C4-2B (cell line): ENCODE measurements at regions not wholly inside any gene's neighbourhood (a gene's known extent, or its start where the extent isn't known, plus 50 kb on each side); places are given as distances from the start of the nearest gene placed in this dataset.

Experiments used
- H3K27ac ChIP-seq: fragments of 450-650 bp; 2 replicates; pipeline ENCODE4 v1.5.1; 2017
- ZFX ChIP-seq: fragments of 450-650 bp; IDR thresholded peaks from 2 replicates; pipeline ENCODE4 v1.6.1; 2017
- TF ChIP-seq, protein P1 (sequence below): fragments of 450-650 bp; conservative IDR thresholded peaks from 2 replicates; pipeline ENCODE4 v1.5.1; 2017; ENCODE audit warnings: mild to moderate bottlenecking

DNA sequence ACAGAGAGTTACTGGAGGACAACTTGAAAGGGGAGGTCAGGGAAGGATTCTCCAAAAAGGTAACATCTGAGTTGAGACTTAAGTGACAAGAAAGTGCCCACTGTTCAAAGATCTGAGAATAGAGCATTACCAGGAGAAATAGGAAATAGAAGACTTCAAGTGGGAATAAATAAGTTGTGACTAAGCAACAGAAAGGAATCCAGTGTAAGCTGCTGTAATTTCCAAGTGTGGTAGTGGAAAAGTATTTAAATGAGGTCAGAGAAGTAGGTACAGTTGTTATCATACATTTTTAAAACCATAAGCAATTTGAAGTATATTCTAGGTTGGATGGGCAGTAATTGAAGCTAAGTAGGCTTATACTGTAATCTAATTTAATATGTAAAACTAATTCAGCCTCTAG lies 211.9 kb downstream of the FBXO8 start:
- TF ChIP-seq, protein P1, sequence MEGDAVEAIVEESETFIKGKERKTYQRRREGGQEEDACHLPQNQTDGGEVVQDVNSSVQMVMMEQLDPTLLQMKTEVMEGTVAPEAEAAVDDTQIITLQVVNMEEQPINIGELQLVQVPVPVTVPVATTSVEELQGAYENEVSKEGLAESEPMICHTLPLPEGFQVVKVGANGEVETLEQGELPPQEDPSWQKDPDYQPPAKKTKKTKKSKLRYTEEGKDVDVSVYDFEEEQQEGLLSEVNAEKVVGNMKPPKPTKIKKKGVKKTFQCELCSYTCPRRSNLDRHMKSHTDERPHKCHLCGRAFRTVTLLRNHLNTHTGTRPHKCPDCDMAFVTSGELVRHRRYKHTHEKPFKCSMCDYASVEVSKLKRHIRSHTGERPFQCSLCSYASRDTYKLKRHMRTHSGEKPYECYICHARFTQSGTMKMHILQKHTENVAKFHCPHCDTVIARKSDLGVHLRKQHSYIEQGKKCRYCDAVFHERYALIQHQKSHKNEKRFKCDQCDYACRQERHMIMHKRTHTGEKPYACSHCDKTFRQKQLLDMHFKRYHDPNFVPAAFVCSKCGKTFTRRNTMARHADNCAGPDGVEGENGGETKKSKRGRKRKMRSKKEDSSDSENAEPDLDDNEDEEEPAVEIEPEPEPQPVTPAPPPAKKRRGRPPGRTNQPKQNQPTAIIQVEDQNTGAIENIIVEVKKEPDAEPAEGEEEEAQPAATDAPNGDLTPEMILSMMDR = no peak
- no peak for TF ChIP-seq ZFX

GRCh38 chr4:174069848-174070330 lies 213.6 kb downstream of the FBXO8 start:
- TF ChIP-seq, protein P1 = no peak
- no peak for TF ChIP-seq ZFX
- H3K27ac ChIP-seq = no peak overlapping the region

More for the DNA sequence above, 211.9 kb downstream of the FBXO8 start:
- H3K27ac ChIP-seq = no peak overlapping the region

GRCh38 chr4:174066611-174067205 lies 216.8 kb downstream of the FBXO8 start:
- no peak overlapping the region for H3K27ac ChIP-seq
- TF ChIP-seq, protein P1 = no peak
- TF ChIP-seq ZFX = no peak

DNA sequence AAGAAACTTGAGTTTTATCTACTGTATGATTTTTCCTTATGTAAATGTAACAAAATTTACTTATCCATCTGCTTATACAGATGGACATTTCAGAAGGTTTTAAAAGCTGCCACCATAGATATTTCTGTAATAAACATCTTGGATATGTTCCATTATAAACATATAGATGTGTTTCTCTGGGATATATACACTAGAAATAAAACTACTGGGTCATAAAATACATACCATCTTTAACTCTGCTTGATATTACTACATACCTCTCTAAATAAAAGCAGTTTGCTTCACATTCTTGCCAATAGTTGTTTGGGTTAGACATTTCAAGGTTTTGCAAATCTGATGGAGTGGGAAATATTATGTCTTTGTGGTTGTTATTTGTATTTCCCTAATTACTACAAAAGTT lies 220.6 kb downstream of the FBXO8 start:
- H3K27ac ChIP-seq = no peak overlapping the region
- TF ChIP-seq ZFX = no peak
- TF ChIP-seq, protein P1 = no peak

GRCh38 chr4:174061026-174061425 lies 222.4 kb downstream of the FBXO8 start:
- TF ChIP-seq, protein P1 = no peak
- TF ChIP-seq ZFX = no peak
- no peak overlapping the region for H3K27ac ChIP-seq

DNA sequence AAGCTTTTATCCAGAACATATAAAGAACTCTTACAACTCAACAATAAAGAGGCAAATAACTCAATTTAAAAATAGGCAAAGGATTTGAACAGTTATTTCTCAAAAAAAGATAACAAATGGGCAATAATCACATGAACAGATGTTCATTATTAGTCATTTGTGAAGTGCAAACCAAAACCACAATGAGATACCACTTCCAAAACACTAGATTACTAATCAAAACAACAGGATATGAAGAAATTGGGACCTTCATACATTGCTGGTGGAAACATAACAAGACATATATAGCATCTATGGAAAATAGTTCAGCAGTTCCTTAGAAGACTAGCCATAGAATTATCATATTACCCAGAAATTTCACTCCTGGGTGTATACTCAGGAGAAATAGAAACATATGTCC lies 224.6 kb downstream of the FBXO8 start:
- TF ChIP-seq, protein P1 = no peak
- TF ChIP-seq ZFX = no peak
- H3K27ac ChIP-seq = no peak overlapping the region

DNA sequence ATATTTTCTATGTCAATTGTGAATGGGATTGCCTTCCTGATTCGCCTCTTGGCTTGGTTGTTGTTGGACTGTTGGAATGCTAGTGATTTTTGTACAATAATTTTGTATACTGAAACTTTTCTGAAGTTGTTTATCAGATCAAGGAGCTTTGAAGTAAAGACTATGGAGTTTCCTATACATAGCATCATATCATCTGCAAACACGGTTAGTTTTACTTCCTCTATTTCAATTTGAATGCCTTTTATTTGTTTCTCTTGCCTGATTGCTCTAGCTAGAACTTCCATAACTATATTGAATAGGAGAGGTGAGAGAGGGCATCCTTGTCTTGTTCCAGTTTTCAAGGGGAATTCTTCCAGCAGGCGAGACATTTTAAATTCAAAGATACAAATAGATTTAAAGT lies 226.5 kb downstream of the FBXO8 start:
- no peak overlapping the region for H3K27ac ChIP-seq
- no peak for TF ChIP-seq ZFX
- TF ChIP-seq, protein P1 = no peak
